DOHH2 (cell line): ENCODE measurements at regions not wholly inside any gene's neighbourhood (a gene's known extent, or its start where the extent isn't known, plus 50 kb on each side); places are given as distances from the start of the nearest gene placed in this dataset.

Experiments
- H3F3A ChIP-seq: fragments of 200-600 bp; sonication (generic), shearing (Covaris generic); 2 replicates; pipeline ENCODE4 v1.6.0; 2016; ENCODE audit warnings: antibody characterized with exemption, mild to moderate bottlenecking; ENCODE audit not compliant: control insufficient read depth, insufficient read depth
- H3K27ac ChIP-seq: fragments of 200-600 bp; sonication (generic); 2 replicates; pipeline ENCODE4 v1.5.1; 2014; ENCODE audit warnings: low read depth, mild to moderate bottlenecking, low read length, moderate library complexity
- H3K27me3 ChIP-seq: fragments of 200-600 bp; sonication (generic); 2 replicates; pipeline ENCODE4 v1.6.1; 2014; ENCODE audit warnings: mild to moderate bottlenecking, low read length, mixed read lengths; ENCODE audit not compliant: control insufficient read depth
- H3K36me3 ChIP-seq: fragments of 200-600 bp; sonication (generic); 2 replicates; pipeline ENCODE4 v1.6.1; 2014; ENCODE audit warnings: mild to moderate bottlenecking, low read length, moderate library complexity, mixed read lengths; ENCODE audit not compliant: control insufficient read depth
- H3K4me1 ChIP-seq: fragments of 200-600 bp; sonication (generic); 2 replicates; pipeline ENCODE4 v1.6.1; 2014; ENCODE audit warnings: mild to moderate bottlenecking, low read length, mixed read lengths; ENCODE audit not compliant: control insufficient read depth
- H3K4me2 ChIP-seq: fragments of 200-600 bp; sonication (generic); 2 replicates; pipeline ENCODE4 v1.6.0; 2014; ENCODE audit warnings: mild to moderate bottlenecking, low read length, moderate library complexity
- H3K4me3 ChIP-seq: fragments of 200-600 bp; sonication (generic); 2 replicates; pipeline ENCODE4 v1.5.1; 2014; ENCODE audit warnings: mild to moderate bottlenecking, low read length, mixed read lengths
- H3K79me2 ChIP-seq: fragments of 200-600 bp; sonication (generic); 2 replicates; pipeline ENCODE4 v1.6.1; 2014; ENCODE audit warnings: mild to moderate bottlenecking, low read length, mixed read lengths; ENCODE audit not compliant: control insufficient read depth
- H3K9me2 ChIP-seq: fragments of 200-600 bp; sonication (generic); replicated peaks from 2 replicates; pipeline ENCODE4 v1.6.1; 2014; ENCODE audit warnings: mild to moderate bottlenecking, low read length, mixed read lengths; ENCODE audit not compliant: control insufficient read depth
- H3K9me3 ChIP-seq: fragments of 200-600 bp; sonication (generic); 2 replicates; pipeline ENCODE4 v1.6.1; 2014; ENCODE audit warnings: antibody characterized with exemption, low read length, mixed read lengths; ENCODE audit not compliant: control insufficient read depth, insufficient read depth
- H4K20me1 ChIP-seq: fragments of 200-600 bp; sonication (generic); 2 replicates; pipeline ENCODE4 v1.6.0; 2014; ENCODE audit warnings: low read depth, mild to moderate bottlenecking, antibody characterized with exemption, low read length, moderate library complexity; ENCODE audit not compliant: control insufficient read depth, insufficient read depth
- CTCF ChIP-seq: fragments of 200-600 bp; sonication (generic); IDR thresholded peaks from one replicate; pipeline ENCODE4 v1.5.1; 2014; ENCODE audit warnings: antibody characterized with exemption, mild to moderate bottlenecking, low read depth, low read length; ENCODE audit not compliant: poor library complexity, severe bottlenecking
- EZH2phosphoT487 ChIP-seq: fragments of 200-600 bp; sonication (generic); IDR thresholded peaks from 2 replicates; pipeline ENCODE4 v1.6.1; 2017; ENCODE audit warnings: borderline replicate concordance, mild to moderate bottlenecking, antibody characterized with exemption, low read length, moderate library complexity, mixed read lengths

- TF ChIP-seq CTCF (no peak), EZH2phosphoT487 (no peak)
- Histone ChIP-seq H3K27ac (no peak overlapping the region), H3K79me2 (no peaks in the 10 kb centered on the region), H3K4me3 (no peak overlapping the region), H3K9me3 (no peaks in the 10 kb centered on the region), H4K20me1 (no peaks in the 10 kb centered on the region), H3F3A (no peaks in the 10 kb centered on the region), H3K4me2 (no peak overlapping the region), H3K36me3 (no peaks in the 10 kb centered on the region), H3K4me1 (no peaks in the 10 kb centered on the region), H3K27me3 (peaks cover 27% of the 10 kb centered on the region), H3K9me2 (no peaks in the 10 kb centered on the region)
Measured at GRCh38 chr1:59007429-59007819, 223.6 kb upstream of the JUN start.

- Histone ChIP-seq H3K4me1 (no peaks in the 10 kb centered on the region), H3K27ac (no peak overlapping the region), H3K4me3 (no peak overlapping the region), H3F3A (no peaks in the 10 kb centered on the region), H3K4me2 (no peak overlapping the region), H3K27me3 (peaks cover 33% of the 10 kb centered on the region), H4K20me1 (no peaks in the 10 kb centered on the region), H3K79me2 (no peaks in the 10 kb centered on the region), H3K36me3 (no peaks in the 10 kb centered on the region), H3K9me2 (no peaks in the 10 kb centered on the region), H3K9me3 (no peaks in the 10 kb centered on the region)
- TF ChIP-seq CTCF (no peak), EZH2phosphoT487 (no peak)
Measured at GRCh38 chr1:59007820-59008598, 224.2 kb upstream of the JUN start.

- no peaks in the 10 kb centered on the region for H3K36me3 ChIP-seq
Measured at GRCh38 chr1:59008599-59009347, 224.9 kb upstream of the JUN start.

More at GRCh38 chr1:59008599-59009347, 224.9 kb upstream of the JUN start:
- no peaks in the 10 kb centered on the region for H3K9me2 ChIP-seq
- TF ChIP-seq EZH2phosphoT487, result no peak
- no peak for TF ChIP-seq CTCF
- no peak overlapping the region for H3K4me2 ChIP-seq
- no peaks in the 10 kb centered on the region for H3K4me1 ChIP-seq
- peaks cover 41% of the 10 kb centered on the region for H3K27me3 ChIP-seq
- H3F3A ChIP-seq, result no peaks in the 10 kb centered on the region
- no peaks in the 10 kb centered on the region for H3K9me3 ChIP-seq
- H3K27ac ChIP-seq, result no peak overlapping the region
- H3K79me2 ChIP-seq, result no peaks in the 10 kb centered on the region
- H3K4me3 ChIP-seq, result no peak overlapping the region
- H4K20me1 ChIP-seq, result no peaks in the 10 kb centered on the region
